ENCODE measurements at regions not wholly inside any gene's neighbourhood (a gene's known extent, or its start where the extent isn't known, plus 50 kb on each side); places are given as distances from the start of the nearest gene placed in this dataset.
"Not testable (repeated sequence)": the region's sequence is repeated elsewhere in the genome, so short reads cannot be mapped to it uniquely, and the experiment has no call there.

- DNase-seq, result no peak
Observed at GRCh38 chr9:28134446-28134976, 561.2 kb upstream of the C9orf72 start.

- DNase-seq, result no peak
Observed at GRCh38 chr9:28135549-28135948, 562.3 kb upstream of the C9orf72 start.

GRCh38 chr9:28136113-28136512, 562.8 kb upstream of the C9orf72 start:
- DNase-seq, result no peak

GRCh38 chr9:28147430-28147829, 574.1 kb upstream of the C9orf72 start:
- not testable (repeated sequence) for DNase-seq

GRCh38 chr9:28147923-28148597, 574.8 kb upstream of the C9orf72 start:
- DNase-seq, result not testable (repeated sequence)

- DNase-seq, result not testable (repeated sequence)
Observed at GRCh38 chr9:28149361-28150050, 576.2 kb upstream of the C9orf72 start.

GRCh38 chr9:28155067-28155466, 581.8 kb upstream of the C9orf72 start:
- DNase-seq, result no peak

- DNase-seq, result no peak
Observed at GRCh38 chr9:28155671-28156070, 582.4 kb upstream of the C9orf72 start.

- no peak for DNase-seq
Observed at GRCh38 chr9:28158451-28158850, 585.2 kb upstream of the C9orf72 start.

GRCh38 chr9:28163619-28164018, 590.3 kb upstream of the C9orf72 start:
- no peak for DNase-seq

GRCh38 chr9:28166179-28166578, 592.9 kb upstream of the C9orf72 start:
- DNase-seq, result no peak

- no peak for DNase-seq
Observed at GRCh38 chr9:28177142-28177541, 603.9 kb upstream of the C9orf72 start.

- DNase-seq, result no peak
Observed at GRCh38 chr9:28177925-28178324, 604.6 kb upstream of the C9orf72 start.

GRCh38 chr9:28179893-28180292, 606.6 kb upstream of the C9orf72 start:
- DNase-seq, result no peak

- DNase-seq, result no peak
Observed at GRCh38 chr9:28190981-28191380, 617.7 kb upstream of the C9orf72 start.

- DNase-seq, result no peak
Observed at GRCh38 chr9:28197653-28198052, 624.4 kb upstream of the C9orf72 start.

GRCh38 chr9:28203036-28203435, 629.8 kb upstream of the C9orf72 start:
- no peak for DNase-seq

- DNase-seq, result no peak
Observed at GRCh38 chr9:28206280-28206679, 633.0 kb upstream of the C9orf72 start.

- no peak for DNase-seq
Observed at GRCh38 chr9:28207657-28208056, 634.4 kb upstream of the C9orf72 start.

GRCh38 chr9:28209130-28209529, 635.8 kb upstream of the C9orf72 start:
- no peak for DNase-seq

GRCh38 chr9:28212979-28213378, 639.7 kb upstream of the C9orf72 start:
- no peak for DNase-seq

- no peak for DNase-seq
Observed at GRCh38 chr9:28215536-28216299, 642.4 kb upstream of the C9orf72 start.

- DNase-seq, result no peak
Observed at GRCh38 chr9:28232686-28233085, 659.4 kb upstream of the C9orf72 start.

Data from CD4-positive, alpha-beta T cell treated with Interleukin-15 for 1 hour (primary cell).